GM12878 (cell line): ENCODE measurements at regions not wholly inside any gene's neighbourhood (a gene's known extent, or its start where the extent isn't known, plus 50 kb on each side); places are given as distances from the start of the nearest gene placed in this dataset.

ENCODE experiments used
- ATAC-seq: fragments of 200-7000 bp; cut with Tn5 transposase; 3 replicates; pipeline ENCODE4 v1.9.1; 2020; ENCODE audit warnings: mild to moderate bottlenecking, moderate library complexity
- BruUV-seq: library from RNA; stranded (reverse); fragments of 400-500 nt; replicated peaks from 2 replicates; lab custom pipeline; 2021; lab: Mats Ljungman, UMichigan
- CTCF ChIA-PET: fragments of 300-600 bp; sonication (Branson Sonifier 250); formaldehyde crosslinking; extraction: SDS; loops from one replicate; lab custom pipeline; 2021; ENCODE audit warnings: inconsistent platforms; lab: Yijun Ruan, JAX
- POLR2A ChIA-PET: fragments of 350-600 bp; formaldehyde crosslinking; extraction: SDS; loops from one replicate; lab custom pipeline; 2021; ENCODE audit warnings: inconsistent platforms; lab: Charles Lee
- RAD21 ChIA-PET: fragments of 300-600 bp; sonication (Branson Sonifier 250); formaldehyde crosslinking; loops from one replicate; lab custom pipeline; 2023; ENCODE audit warnings: antibody characterized with exemption; ENCODE audit not compliant: unreplicated experiment; lab: Charles Lee
- SMC1A ChIA-PET: fragments of 300-600 bp; sonication (Branson Sonifier 250); formaldehyde crosslinking; loops from one replicate; lab custom pipeline; 2023; ENCODE audit not compliant: unreplicated experiment, uncharacterized antibody; lab: Charles Lee
- DNase-seq: peaks from one replicate; pipeline ENCODE4 v3.0.0-alpha.2; 2011; ENCODE audit warnings: low read depth, low spot score
- FAIRE-seq: peaks from 3 replicates; lab custom pipeline; 2011; peaks lifted over from hg19 to GRCh38; lab: Jason Lieb, UNC
- H2AFZ ChIP-seq: 2 replicates; pipeline ENCODE4 v1.6.0; 2011; ENCODE audit warnings: low read depth, low read length, control low read depth; ENCODE audit not compliant: control insufficient read depth
- H3K27ac ChIP-seq: 2 replicates; pipeline ENCODE4 v1.5.1; 2011; ENCODE audit warnings: control low read depth; ENCODE audit not compliant: control insufficient read depth, insufficient read depth
- H3K27me3 ChIP-seq, 2 experiments: replicated peaks in 1 of 2; 2 replicates each; pipeline versions ENCODE4 v1.6.0 to v1.6.1; 2011; ENCODE audit warnings: low read length in 1 of 2; ENCODE audit not compliant: control insufficient read depth in 2 of 2, insufficient read depth in 2 of 2
- H3K36me3 ChIP-seq, 2 experiments: 2 replicates each; pipeline ENCODE4 v1.5.1; 2011; ENCODE audit warnings: low read length in 1 of 2; ENCODE audit not compliant: control insufficient read depth in 2 of 2, insufficient read depth in 2 of 2
- H3K4me1 ChIP-seq: 2 replicates; pipeline ENCODE4 v1.6.1; 2011; ENCODE audit warnings: mild to moderate bottlenecking, low read length, moderate library complexity, mixed read lengths; ENCODE audit not compliant: control insufficient read depth, insufficient read depth
- H3K4me2 ChIP-seq: 2 replicates; pipeline ENCODE4 v1.6.0; 2011; ENCODE audit warnings: control low read depth; ENCODE audit not compliant: control insufficient read depth, insufficient read depth
- H3K4me3 ChIP-seq: fragments of 200-600 bp; sonication (generic); 2 replicates; pipeline ENCODE4 v1.5.1; 2016
- H3K79me2 ChIP-seq: 2 replicates; pipeline ENCODE4 v1.6.0; 2011; ENCODE audit warnings: low read length; ENCODE audit not compliant: control insufficient read depth, insufficient read depth
- H3K9ac ChIP-seq: 2 replicates; pipeline ENCODE4 v1.8.0; 2011; ENCODE audit warnings: low read length, control low read depth, mixed read lengths; ENCODE audit not compliant: control insufficient read depth, insufficient read depth
- H3K9me3 ChIP-seq: replicated peaks from 3 replicates; pipeline ENCODE4 v1.5.1; 2011; ENCODE audit warnings: mild to moderate bottlenecking, low read length; ENCODE audit not compliant: control insufficient read depth, insufficient read depth
- H4K20me1 ChIP-seq: 2 replicates; pipeline ENCODE4 v1.6.0; 2011; ENCODE audit not compliant: control insufficient read depth, insufficient read depth
- BHLHE40 ChIP-seq, 2 experiments: fragments of 450-650 bp in 1 of 2; IDR thresholded peaks; 2 replicates each; pipeline ENCODE4 v1.6.1; 2011 to 2017; ENCODE audit warnings: low read depth in 2 of 2, borderline replicate concordance in 1 of 2, improper control_type of control experiment in 1 of 2, low read length in 1 of 2, mild to moderate bottlenecking in 1 of 2
- DPF2 ChIP-seq: fragments of 450-650 bp; IDR thresholded peaks from 2 replicates; pipeline ENCODE4 v1.6.1; 2017; ENCODE audit warnings: mild to moderate bottlenecking
- POLR2AphosphoS2 ChIP-seq: IDR thresholded peaks from 2 replicates; pipeline ENCODE4 v1.6.1; 2011; ENCODE audit warnings: low read depth, mild to moderate bottlenecking, low read length, improper control_type of control experiment, moderate library complexity
- POLR2AphosphoS5 ChIP-seq: IDR thresholded peaks from 2 replicates; pipeline ENCODE4 v1.6.1; 2011; ENCODE audit warnings: mild to moderate bottlenecking, low read length, inconsistent platforms
- ZNF274 ChIP-seq: IDR thresholded peaks from one replicate; pipeline ENCODE4 v1.8.0; 2011; ENCODE audit not compliant: insufficient read length, insufficient read depth
- WGBS: methylation state at CpG from one replicate; pipeline ENCODE4 v1.1.6; 2016; ENCODE audit warnings: low lambda C conversion rate; ENCODE audit not compliant: insufficient replicate concordance, insufficient coverage; ENCODE audit errors: missing lambda C conversion rate; 5-methylcytosine and 5-hydroxymethylcytosine counted together
- in situ Hi-C: fragments of 300-500 bp; cut with MboI; formaldehyde crosslinking; loops from 9 replicates; pipeline ENCODE4 v1.14.3; 2018; ENCODE audit warnings: mixed read lengths
- intact Hi-C: fragments of 100-400 bp; cut with micrococcal nuclease; formaldehyde crosslinking; loops from one replicate; pipeline ENCODE4 v1.14.2; 2022; ENCODE audit not compliant: unreplicated experiment
- TF ChIP-seq, protein P1 (sequence below): fragments of 450-650 bp; IDR thresholded peaks from 2 replicates; pipeline ENCODE4 v1.6.1; 2017; ENCODE audit warnings: borderline replicate concordance
- TF ChIP-seq, protein P2 (sequence below): IDR thresholded peaks from 2 replicates; pipeline ENCODE4 v1.6.1; 2012; ENCODE audit warnings: mild to moderate bottlenecking, low read depth, low read length
- TF ChIP-seq, protein P3 (sequence below): IDR thresholded peaks from 2 replicates; pipeline ENCODE4 v1.6.1; 2012; ENCODE audit warnings: low read depth, low read length, improper control_type of control experiment
- TF ChIP-seq, protein P4 (sequence below): IDR thresholded peaks from 2 replicates; pipeline ENCODE4 v1.6.1; 2012; ENCODE audit warnings: low read length, inconsistent platforms

DNA sequence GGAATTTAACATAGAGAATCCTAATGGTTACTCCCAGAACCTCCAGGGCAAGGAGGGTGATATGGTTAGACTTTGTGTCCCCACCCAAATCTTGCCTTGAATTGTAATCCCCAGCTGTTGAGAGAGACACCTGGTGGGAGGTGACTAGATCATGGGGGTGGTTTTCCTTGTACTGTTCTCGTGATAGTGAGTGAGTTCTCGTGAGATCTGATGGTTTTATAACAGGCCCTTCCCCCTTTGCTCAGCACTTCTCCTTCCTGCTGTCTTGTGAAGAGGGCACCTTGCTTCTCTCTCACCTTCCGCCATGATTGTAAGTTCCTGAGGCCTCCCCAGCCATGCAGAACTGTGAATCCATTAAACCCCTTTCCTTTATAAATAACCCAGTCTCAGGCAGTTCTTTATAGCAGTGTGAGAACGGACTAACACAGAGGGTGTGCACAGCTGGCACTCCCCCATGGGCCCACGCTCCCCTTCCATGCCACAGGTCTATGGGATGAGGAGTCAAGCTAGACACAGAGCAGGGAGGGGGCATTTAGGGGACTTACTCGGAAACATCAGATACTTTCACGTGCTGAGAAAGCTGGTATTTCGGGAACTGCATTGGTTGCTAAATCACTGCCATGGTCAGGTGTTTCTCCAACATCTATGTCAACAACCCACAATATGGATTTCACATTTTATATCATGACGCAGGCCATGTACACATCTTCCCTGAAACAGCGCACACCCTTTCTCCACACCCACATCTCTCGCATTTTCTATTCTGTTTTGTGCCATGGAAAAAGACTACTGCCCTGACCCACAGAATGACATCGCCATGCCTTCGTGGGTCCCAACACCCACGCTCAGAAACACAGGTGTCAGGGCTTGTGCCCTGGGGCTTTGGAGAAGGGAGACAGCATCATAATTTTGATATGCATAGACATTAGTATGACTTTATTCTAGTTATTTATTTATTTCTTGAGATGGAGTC is 199.1 kb upstream of the GSE1 start:
- Histone ChIP-seq H3K27me3 (no peaks in the 10 kb centered on the region), H3K79me2 (no peaks in the 10 kb centered on the region), H3K27ac (no peak overlapping the region), H3K4me3 (no peak overlapping the region), H3K9ac (no peak overlapping the region), H2AFZ (no peak overlapping the region), H3K36me3 (no peaks in the 10 kb centered on the region), H3K4me1 (no peaks in the 10 kb centered on the region), H3K9me3 (no peaks in the 10 kb centered on the region; the same call in 2 of the 3 replicates), H3K4me2 (no peak overlapping the region), H4K20me1 (no peaks in the 10 kb centered on the region)
- POLR2A ChIA-PET, result no interaction called here
- DNase-seq (no peak), ATAC-seq (no peak), FAIRE-seq (no peak)
- no peak for TF ChIP-seq DPF2
- TF ChIP-seq, protein P1, sequence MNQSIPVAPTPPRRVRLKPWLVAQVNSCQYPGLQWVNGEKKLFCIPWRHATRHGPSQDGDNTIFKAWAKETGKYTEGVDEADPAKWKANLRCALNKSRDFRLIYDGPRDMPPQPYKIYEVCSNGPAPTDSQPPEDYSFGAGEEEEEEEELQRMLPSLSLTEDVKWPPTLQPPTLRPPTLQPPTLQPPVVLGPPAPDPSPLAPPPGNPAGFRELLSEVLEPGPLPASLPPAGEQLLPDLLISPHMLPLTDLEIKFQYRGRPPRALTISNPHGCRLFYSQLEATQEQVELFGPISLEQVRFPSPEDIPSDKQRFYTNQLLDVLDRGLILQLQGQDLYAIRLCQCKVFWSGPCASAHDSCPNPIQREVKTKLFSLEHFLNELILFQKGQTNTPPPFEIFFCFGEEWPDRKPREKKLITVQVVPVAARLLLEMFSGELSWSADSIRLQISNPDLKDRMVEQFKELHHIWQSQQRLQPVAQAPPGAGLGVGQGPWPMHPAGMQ, result no peak
- no peak for TF ChIP-seq BHLHE40 (IDR thresholded peaks at IDR 0.05; ENCODE audit: borderline replicate concordance in 1 of 2, low read depth in 2 of 2, low read length in 1 of 2)
- TF ChIP-seq POLR2AphosphoS5, result no peak
- TF ChIP-seq POLR2AphosphoS2, result no peak
- TF ChIP-seq, protein P2, sequence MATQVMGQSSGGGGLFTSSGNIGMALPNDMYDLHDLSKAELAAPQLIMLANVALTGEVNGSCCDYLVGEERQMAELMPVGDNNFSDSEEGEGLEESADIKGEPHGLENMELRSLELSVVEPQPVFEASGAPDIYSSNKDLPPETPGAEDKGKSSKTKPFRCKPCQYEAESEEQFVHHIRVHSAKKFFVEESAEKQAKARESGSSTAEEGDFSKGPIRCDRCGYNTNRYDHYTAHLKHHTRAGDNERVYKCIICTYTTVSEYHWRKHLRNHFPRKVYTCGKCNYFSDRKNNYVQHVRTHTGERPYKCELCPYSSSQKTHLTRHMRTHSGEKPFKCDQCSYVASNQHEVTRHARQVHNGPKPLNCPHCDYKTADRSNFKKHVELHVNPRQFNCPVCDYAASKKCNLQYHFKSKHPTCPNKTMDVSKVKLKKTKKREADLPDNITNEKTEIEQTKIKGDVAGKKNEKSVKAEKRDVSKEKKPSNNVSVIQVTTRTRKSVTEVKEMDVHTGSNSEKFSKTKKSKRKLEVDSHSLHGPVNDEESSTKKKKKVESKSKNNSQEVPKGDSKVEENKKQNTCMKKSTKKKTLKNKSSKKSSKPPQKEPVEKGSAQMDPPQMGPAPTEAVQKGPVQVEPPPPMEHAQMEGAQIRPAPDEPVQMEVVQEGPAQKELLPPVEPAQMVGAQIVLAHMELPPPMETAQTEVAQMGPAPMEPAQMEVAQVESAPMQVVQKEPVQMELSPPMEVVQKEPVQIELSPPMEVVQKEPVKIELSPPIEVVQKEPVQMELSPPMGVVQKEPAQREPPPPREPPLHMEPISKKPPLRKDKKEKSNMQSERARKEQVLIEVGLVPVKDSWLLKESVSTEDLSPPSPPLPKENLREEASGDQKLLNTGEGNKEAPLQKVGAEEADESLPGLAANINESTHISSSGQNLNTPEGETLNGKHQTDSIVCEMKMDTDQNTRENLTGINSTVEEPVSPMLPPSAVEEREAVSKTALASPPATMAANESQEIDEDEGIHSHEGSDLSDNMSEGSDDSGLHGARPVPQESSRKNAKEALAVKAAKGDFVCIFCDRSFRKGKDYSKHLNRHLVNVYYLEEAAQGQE, result no peak
- TF ChIP-seq, protein P3, sequence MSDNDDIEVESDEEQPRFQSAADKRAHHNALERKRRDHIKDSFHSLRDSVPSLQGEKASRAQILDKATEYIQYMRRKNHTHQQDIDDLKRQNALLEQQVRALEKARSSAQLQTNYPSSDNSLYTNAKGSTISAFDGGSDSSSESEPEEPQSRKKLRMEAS, result no peak
- TF ChIP-seq ZNF274, result no peak
- TF ChIP-seq, protein P4, sequence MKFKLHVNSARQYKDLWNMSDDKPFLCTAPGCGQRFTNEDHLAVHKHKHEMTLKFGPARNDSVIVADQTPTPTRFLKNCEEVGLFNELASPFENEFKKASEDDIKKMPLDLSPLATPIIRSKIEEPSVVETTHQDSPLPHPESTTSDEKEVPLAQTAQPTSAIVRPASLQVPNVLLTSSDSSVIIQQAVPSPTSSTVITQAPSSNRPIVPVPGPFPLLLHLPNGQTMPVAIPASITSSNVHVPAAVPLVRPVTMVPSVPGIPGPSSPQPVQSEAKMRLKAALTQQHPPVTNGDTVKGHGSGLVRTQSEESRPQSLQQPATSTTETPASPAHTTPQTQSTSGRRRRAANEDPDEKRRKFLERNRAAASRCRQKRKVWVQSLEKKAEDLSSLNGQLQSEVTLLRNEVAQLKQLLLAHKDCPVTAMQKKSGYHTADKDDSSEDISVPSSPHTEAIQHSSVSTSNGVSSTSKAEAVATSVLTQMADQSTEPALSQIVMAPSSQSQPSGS, result no peak
- intact Hi-C loops, result no loop called here
- RAD21 ChIA-PET, result no interaction called here
- BruUV-seq, result no TSS peak
- in situ Hi-C loops, result no loop called here
- SMC1A ChIA-PET, result no interaction called here
- 64% methylated on average over 14 of the region's 14 CpGs for WGBS
- CTCF ChIA-PET, result interaction anchor here (0.5 kb wide), 1 partner anchor 673 kb away, joined by 4 read pairs; no protein-coding TSS in a partner anchor
